ENCODE measurements at regions not wholly inside any gene's neighbourhood (a gene's known extent, or its start where the extent isn't known, plus 50 kb on each side); places are given as distances from the start of the nearest gene placed in this dataset.

GRCh38 chr2:155872396-155872795, 460.1 kb downstream of the NR4A2 start:
- TF ChIP-seq POLR2AphosphoS5 (IDR thresholded peaks at IDR 0.05; ENCODE audit: borderline replicate concordance, low read depth, low read length) (no peak), EZH2 (IDR thresholded peaks at IDR 0.05) (no peak), FOXP2 (optimal IDR thresholded peaks at IDR 0.05; ENCODE audit: control extremely low read depth, extremely low read length, insufficient read depth) (no peak)
